ENCODE measurements at regions not wholly inside any gene's neighbourhood (a gene's known extent, or its start where the extent isn't known, plus 50 kb on each side); places are given as distances from the start of the nearest gene placed in this dataset.

DNA sequence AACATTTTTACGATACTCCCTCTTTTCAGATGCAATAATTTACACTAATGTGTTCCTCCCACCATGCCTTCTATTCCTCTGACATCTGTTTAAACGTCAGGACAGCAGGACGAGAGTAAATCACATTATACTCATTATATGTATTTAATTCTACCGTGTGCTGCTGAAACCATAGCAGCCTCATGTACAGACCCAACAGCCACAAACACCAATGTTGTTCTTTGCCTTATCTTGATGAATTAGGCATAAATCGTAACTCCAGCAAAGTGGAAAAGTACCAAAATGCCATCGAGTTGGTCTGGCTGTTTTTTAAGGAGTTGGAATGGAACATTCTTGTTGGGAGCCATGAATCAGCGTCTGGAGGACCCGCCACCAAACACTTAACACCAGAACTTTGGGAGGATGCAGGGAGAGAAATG, 82.9 kb upstream of the FOXF1 start:
- TF ChIP-seq, protein P1, sequence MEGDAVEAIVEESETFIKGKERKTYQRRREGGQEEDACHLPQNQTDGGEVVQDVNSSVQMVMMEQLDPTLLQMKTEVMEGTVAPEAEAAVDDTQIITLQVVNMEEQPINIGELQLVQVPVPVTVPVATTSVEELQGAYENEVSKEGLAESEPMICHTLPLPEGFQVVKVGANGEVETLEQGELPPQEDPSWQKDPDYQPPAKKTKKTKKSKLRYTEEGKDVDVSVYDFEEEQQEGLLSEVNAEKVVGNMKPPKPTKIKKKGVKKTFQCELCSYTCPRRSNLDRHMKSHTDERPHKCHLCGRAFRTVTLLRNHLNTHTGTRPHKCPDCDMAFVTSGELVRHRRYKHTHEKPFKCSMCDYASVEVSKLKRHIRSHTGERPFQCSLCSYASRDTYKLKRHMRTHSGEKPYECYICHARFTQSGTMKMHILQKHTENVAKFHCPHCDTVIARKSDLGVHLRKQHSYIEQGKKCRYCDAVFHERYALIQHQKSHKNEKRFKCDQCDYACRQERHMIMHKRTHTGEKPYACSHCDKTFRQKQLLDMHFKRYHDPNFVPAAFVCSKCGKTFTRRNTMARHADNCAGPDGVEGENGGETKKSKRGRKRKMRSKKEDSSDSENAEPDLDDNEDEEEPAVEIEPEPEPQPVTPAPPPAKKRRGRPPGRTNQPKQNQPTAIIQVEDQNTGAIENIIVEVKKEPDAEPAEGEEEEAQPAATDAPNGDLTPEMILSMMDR (IDR thresholded peaks at IDR 0.05 in 2 of 3, conservative IDR thresholded peaks at IDR 0.05 in 1 of 3; ENCODE audit: control insufficient read depth in 2 of 3, extremely low read depth in 1 of 3, insufficient read depth in 1 of 3, low read depth in 3 of 3, low read length in 3 of 3) = no peak
- TF ChIP-seq JUND (IDR thresholded peaks at IDR 0.05; ENCODE audit: low read depth, low read length) (no peak), NFXL1 (IDR thresholded peaks at IDR 0.05; ENCODE audit: borderline replicate concordance) (no peak)
- TF ChIP-seq, protein P2, sequence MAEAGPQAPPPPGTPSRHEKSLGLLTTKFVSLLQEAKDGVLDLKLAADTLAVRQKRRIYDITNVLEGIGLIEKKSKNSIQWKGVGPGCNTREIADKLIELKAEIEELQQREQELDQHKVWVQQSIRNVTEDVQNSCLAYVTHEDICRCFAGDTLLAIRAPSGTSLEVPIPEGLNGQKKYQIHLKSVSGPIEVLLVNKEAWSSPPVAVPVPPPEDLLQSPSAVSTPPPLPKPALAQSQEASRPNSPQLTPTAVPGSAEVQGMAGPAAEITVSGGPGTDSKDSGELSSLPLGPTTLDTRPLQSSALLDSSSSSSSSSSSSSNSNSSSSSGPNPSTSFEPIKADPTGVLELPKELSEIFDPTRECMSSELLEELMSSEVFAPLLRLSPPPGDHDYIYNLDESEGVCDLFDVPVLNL (IDR thresholded peaks at IDR 0.05; ENCODE audit: low read depth, low read length) = no peak

All from GM12878 (cell line).